Right lung (tissue), 2 donors: ENCODE measurements at regions not wholly inside any gene's neighbourhood (a gene's known extent, or its start where the extent isn't known, plus 50 kb on each side); places are given as distances from the start of the nearest gene placed in this dataset.

Experiments used
- DNase-seq, 2 donors: peaks; one replicate each; pipeline ENCODE4 v3.0.0-alpha.2; 2013

DNA sequence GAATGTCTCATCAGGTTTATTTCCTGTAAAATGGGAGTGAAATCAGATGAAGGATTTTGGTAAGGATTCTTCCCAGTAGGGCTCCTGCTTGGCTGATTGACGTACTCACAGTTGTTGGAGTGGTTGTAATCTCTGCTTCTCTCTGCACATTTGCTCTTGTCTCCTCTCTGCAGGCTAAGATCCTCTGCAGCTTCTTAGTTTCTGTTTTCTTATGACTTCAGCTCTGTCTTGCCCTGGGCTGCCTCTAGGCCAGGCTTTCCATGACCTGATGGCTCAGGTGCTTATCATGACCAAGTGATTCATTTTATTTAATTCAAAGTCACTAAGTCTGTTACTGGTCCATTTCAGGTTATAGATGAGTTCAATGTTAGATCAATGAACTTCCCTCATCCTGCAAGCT is 394.5 kb upstream of the DDHD1 start:
- DNase-seq: no peak

DNA sequence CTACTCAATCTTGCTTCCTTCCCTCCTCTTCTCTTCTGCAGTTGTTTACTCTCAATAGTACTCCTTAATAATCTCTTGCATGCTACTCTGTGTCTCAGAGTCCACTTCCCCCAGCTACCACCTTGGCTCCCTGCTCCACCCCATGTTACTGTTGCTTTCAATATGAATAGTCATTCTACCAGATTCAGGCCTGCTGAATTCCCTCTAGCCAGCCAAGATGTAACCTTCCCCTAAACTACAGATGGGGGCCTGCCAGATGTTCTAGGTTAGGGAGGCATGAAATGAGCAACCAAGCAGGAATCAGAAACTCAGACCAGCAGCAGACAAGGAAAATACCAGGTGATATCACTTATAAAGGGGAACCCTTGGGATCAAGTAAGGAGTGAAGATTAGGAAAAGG is 392.1 kb upstream of the DDHD1 start:
- DNase-seq: no peak

DNA sequence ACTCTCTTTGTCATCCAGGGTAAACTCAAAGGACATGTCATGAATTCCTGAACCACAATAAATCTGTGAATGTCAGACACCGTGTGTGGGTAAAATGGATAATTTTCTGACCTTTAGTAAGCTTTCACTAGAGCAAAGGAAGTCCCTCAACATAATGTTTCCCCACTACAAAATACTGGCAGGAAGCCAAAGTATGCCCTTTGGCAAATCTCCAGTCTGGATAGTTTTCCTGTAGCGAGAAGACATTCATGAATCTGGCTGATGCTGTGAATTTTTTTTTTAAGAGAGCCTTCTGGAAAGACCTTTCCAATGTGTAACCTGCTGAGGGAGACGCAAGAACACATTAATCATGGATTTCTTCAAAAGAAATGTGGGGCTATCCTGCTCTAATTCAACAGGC is 389.6 kb upstream of the DDHD1 start:
- peak; percentile 59 to 62 for DNase-seq

DNA sequence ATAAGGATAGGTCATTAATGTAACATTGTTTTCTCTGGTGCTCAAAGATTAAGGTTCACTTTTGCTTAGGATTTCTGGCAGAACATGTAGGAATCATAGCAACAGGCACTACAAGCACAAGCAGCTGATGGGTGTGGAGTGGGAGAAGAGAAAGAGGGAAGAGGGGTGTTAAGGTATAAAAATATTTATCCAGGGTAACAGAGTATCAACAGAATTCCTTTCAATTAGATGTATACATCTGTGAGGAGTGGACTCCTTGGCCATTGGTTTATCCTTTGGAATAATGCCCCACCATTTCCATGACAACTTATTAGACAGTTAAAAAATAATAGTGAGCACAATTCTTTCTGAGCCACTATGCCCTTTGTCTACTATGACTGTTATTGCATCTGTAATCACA is 388.3 kb upstream of the DDHD1 start:
- DNase-seq: no peak

DNA sequence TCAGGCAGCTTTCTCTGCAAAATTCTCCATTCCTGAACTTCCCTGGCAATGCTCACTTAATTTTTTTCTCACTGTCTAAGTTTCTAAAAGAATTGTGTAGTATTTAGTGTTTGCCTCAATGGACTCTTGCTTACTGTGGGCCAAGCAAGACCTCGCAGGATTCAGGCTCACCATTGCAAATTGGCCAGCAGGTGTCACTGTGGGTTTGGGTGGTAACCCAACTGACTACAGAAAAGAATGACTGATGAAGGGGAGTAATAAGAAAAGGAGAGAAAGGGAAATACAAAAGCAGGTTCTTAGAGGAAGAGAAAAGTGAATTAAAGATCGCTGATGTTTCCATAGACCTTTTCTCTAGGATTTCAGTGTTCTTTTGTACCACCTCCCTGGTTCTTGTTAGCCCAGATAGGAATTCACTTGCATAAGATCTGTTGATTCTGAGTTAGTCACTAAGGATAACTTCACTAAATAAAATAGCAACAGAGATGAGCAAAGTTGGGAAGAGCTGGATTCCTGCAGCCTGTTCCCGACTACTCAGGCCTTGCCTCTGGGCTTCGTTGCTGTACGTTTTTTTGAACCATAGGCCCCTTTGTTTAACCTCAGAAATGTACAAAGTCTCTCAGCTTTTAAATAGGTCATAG is 386.5 kb upstream of the DDHD1 start:
- DNase-seq: peak; percentile 75 to 86

DNA sequence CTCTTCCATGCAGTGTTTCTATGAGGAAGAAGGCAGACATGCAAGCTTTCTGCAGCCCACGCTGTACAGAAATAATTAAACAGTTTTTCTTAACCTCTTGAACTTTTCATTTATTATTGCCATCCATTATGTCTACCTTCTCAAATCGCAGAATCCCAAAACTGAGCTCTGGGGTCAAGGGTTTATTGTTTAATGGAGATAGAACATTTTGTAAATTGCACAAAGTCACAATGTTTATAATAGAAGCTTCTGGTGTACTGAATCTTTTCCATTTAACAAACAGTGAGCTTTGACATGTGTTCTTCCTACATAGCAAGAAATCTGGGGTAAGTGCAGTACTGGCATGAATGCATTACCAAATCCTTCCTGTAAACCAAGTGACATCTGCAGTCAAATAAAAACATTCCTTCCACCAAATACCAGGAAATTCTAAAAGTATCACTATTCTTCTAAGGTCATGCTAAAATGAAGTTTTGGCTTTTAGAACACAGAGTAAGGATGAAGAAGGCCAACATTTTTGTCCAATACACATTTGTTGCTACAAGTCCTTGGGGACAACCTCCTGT is 385.3 kb upstream of the DDHD1 start:
- no peak for DNase-seq

DNA sequence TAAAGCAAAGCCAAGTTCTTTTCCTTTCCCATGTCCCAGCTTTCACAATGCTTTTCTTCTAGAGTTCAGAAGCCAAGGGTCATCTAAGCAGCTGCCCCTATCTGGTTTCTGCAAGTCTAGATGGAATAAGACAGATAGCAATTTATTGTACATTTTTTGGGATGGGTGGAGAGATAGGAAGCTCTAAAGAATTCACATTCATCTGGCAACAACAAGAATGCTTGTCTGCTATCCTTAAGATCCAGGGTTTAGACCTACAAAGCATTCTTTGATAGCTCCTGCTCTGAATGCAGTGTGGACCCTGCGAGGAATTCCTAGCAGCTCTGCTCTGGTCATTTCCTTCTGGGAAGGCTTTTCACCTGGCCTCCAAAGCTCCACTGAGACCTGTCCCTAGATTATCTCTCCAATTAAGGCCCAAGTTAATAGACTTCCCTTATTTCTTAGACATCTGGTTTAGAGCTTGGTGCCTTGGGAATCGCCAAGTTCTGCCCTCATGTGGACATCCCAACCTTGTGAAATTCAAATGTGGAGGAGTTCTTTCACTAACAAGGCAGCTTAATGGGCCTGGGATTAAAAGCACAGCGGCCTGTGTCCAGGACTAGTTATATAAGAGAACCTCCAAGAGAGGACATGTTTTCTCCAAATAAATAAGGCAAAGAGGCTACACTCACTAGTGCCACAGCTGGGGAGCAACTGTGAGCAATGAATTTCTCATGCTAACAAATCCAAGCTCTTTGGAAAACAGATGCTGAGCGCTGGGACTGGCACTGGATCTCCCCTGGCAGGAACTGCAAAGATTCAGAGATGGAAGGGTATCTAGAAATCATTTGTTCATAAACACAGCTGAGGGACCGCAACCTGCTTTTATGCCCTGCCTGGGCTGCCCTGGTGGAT is 384.5 kb upstream of the DDHD1 start:
- no peak for DNase-seq

DNA sequence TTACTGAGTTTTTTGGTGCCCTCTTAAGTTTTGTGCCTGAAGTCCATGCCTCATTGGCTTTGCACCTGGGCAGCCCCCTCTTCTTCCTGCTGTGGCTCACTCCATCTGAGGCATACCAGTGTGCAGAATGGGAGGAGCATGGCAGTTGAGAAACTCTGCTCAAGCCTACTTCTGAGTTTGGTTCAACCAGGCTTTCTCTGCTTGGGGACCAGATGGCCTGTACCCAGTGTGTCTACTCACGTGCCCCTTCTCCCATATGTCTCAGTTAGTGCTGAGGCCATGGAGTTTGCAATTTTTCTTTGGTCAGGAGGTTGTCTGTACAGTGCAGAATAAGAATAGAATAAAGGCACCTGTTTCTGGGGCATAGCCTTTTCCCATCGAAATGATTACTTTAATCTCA is 383.3 kb upstream of the DDHD1 start:
- DNase-seq: no peak

DNA sequence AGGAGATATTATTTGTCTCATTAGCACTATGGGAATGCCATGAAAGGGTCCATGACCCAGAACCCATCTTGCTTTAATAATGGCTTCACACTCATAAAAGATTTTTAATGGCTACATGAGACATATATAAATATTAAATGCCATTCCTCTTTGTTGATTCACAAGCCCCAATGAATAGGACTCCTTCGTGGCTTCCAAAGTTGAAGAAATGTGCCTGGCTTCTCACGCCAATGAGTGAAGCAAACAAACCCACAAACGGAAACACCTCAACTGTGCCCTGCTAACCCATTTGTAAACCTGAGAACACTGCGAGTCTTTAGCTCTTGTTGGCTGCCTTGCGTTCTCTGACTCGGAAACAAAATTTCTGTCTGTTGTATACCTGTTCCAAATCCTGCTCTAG is 381.7 kb upstream of the DDHD1 start:
- DNase-seq: no peak

DNA sequence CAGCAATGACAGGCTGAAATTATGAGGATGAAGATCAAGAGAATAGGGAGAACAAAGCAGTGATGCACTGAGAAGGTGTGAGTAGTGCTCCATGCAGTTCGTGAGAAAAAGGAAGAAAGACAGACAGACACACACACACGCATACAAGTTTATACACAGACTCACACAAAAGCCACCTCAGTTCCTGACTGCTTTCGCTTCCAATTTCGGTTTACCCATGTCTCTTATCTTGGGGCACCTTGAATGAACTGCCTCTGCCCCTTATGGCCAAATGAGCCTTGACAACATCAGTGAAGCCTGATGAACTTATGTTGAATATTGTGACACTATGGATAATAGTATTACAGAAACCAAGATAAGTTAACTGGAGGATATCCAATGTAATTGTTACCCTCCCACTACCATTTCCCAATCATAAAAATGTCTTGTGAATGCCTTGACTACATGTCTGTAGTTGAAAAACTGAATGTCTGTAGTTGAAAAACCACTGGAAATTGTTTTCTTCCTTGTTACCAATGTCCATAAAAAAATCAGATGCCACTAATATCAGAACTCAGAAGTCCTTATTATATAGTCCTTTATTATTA is 380.4 kb upstream of the DDHD1 start:
- no peak for DNase-seq

DNA sequence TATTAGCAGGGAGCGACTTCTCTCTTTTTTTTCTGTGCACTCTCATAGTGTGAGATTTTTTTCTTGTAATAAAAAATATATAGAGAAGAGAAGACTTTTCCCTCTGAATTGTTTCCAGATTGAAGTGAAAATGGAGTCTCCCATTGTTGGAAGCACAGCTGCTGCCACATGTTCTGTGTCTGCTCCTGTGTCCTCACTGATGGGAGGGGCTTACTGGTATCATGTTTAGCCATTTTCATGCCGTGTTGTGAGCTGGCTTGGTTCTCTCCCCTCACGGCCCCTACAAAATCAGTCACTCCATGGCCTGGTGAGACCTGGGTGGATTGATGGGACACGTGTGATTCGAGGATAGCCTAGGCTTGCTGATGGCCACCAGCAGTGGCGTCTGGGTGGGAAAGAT is 379.7 kb upstream of the DDHD1 start:
- no peak for DNase-seq

DNA sequence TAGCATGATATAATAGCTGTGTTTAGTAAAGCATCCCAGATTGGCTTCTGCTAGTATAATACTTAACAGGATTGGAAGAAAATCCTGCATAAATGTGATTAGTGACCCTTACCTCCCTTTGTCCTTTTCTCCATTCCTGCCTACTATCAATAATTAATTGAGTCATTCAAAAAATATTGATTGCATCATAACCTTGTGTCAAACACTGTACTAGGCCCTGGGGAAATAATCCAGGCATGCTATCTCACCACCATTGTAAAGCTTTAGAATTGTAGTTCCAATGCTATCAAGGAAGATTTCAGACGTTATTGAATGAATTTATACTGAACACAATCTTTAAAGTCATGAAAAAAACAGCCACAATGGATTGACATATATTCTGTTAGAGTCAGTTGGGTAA is 378.6 kb upstream of the DDHD1 start:
- DNase-seq: no peak

DNA sequence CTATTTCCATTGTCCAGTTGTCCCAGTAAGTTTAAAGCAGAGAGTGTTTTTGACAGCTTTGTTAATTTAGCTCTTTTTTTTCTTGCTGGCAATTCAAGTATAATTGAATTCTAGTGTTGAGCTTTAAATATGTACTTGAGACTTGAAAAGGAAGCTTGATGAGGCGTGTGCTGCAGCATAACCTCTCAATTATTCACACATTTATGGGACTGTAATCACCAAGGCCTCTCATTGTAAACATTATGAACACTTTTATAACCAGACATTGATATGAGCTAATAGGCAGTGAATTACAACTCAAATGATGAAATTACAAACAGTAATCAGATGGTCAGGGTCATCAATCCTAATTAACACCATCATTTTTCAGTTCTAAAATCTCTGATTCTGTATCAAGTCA is 378.0 kb upstream of the DDHD1 start:
- no peak for DNase-seq

DNA sequence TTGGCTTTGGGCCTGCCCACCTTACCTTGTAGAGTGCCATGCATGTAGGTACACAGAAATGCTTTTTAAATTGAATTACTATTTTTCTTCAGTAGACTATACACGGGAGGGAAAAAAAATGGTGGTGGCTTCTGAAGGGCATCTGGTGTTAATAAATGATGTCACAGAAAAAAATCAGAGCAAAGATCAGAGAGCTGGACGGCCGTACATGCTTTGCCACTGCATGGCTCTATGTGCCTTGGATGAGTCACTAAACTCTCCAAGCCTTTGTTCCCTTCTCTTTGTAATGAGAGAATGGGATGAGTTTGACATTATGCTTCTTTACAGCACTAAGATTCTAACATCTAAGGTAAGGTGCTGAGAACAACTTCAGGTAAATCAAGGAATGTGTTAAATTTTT is 376.4 kb upstream of the DDHD1 start:
- DNase-seq: no peak

DNA sequence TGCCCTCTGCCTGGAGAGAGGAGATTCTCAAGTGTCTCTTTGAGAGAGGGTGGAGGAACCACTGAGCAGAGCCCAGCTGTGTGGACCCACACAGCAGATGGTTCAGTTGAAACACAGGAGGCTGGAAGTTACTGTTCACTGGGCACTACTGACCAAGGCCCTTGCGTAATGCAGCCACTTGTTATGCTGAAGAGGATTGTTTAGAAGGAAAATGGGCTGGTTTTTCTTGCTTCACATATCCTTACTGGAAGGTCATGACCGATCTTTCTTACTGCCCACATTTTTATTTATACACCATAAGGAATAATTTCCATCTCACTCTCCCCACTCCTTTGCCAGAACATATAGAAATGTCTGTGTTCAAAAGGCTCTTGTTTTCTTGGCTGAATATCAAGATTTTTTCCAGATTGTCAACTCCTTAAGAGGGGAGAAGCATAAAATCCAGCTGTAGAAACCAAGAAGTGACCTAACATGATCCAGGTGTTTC is 375.1 kb upstream of the DDHD1 start:
- DNase-seq: peak; percentile 86 to 90

DNA sequence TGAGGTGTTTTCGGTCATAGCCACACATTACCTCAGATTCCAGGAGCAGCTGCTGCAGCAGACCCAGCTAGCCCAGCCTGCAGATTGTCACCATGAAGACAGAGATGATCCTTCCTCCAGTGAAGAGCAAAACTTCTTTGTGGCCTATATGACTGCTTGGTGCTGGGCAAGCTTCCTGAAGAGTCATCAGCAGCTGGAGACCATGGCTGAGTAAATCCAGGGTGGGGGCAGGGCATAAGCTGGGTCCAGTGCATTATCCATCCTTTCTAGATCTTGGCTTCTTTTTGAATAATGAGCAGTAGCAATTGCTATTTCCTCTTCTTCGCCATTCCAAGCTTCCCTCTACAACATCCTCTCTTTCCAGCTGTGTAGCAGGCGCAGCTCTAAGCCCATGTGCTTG is 373.1 kb upstream of the DDHD1 start:
- DNase-seq: no peak

DNA sequence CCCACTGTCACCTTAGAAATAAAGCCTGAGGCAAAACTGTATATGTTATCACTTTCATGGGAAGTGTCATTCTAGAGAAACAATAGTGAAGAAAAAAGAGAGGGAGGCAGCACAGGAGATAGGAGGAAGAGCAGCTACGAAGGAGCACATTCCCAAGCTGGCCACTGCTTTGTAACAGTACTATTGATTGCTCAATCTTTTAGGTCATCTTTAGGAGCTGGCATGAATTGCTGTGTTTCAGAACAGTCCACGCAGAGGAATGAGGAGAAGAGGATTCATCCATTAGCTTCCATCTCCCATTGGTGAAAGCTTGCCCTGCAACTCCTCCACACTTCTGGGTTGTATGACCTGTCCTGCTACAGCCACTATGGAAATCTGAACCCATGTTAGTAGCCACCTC is 372.5 kb upstream of the DDHD1 start:
- DNase-seq: no peak

DNA sequence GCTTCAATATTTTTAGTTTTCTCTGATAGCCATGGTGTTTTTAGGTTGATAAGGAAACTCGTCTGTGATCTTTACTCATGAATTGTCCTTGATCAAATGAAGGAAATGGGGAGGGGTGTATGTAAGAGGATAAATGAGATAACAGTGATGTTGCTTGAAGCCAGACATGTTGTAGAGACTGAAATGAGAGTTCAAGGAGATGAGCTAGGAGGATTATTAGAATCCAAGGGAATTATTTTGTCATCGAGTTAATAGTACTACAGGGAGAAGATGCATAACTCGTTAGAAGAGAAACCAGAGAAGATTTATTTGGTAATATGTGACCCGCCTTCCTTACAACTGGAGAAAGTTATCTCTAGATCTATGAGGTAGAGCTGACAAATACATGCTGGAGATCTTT is 371.3 kb upstream of the DDHD1 start:
- DNase-seq: no peak

DNA sequence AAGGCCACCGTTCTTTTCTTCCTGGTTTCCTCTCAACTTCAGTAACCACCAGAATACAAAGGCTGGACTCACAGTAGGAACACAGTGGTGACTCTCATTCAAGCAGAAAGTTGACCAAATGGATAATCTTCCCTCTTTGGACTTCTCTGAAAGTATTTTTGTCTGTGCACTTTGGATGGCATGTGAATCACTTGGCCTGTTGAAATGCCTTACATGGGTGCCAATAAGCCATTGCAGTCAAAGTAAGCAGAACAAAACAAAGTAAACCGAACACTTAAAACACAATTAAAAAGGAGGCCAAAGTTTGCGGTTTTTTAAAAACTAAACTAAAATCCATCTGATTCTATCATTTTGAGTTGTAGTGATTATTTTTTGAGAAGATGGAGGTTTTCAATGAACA is 370.1 kb upstream of the DDHD1 start:
- no peak for DNase-seq

DNA sequence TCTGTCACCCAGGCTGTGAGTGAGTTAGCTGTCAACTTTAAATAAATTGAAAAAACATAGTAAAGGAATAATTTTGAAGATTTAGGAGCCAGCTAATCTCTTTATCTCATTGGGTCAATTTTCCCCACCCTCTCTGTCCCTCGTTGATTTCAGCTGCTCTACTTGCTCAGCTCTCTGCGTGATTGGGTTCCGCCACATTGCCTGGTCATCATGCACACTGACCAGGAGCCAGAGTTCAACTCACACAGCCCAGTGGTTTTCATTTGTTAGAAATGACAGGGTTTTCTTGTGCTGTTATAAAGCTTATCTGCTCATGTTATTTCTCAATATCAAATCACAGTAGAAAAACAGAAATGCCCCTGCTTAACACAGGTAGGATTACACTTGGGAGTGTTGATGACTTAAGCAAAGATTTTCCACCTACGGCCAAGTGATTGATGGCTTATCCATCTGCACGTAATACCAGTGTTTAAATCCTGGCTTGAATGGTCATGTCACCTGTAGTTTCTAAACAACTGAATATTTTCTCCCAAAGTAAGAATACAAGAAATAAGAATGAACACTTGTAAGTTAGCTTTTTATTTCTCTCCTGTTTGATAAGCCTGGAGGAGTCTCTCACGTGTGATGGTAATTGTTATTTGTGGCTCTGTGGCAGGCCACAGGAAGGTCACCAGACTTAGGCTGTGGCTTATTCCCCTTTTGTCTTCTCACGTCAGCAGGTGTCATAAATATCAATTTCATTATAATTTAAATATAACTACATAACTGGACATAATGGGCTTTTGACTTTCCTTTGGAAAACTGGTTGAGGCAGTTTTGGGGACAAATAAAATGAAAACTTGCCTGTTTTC is 367.2 kb upstream of the DDHD1 start:
- no peak for DNase-seq

DNA sequence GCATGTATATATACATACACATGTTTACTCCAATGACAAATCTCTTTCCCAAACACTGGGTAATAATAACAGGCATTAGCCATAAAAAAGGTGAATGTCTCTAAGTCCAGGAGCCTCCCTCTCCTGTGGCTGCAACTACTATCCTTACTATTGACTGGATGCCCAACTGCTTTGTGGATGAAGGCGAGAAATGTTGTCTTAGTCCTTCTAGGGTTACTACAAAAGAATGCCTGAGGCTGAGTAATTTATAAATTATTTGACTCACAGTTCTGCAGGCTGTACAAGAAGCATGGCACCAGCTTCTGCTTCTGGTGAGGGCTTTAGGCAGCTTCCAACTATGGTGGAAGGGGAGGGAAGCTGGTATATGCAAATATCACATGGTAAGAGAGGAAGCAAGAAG is 366.0 kb upstream of the DDHD1 start:
- no peak for DNase-seq
